OCI-LY7 (cell line): ENCODE measurements at regions not wholly inside any gene's neighbourhood (a gene's known extent, or its start where the extent isn't known, plus 50 kb on each side); places are given as distances from the start of the nearest gene placed in this dataset.

Source experiments
- EZH2phosphoT487 ChIP-seq: fragments of 200-600 bp; sonication (generic); IDR thresholded peaks from 2 replicates; pipeline ENCODE4 v1.6.1; 2018; ENCODE audit warnings: low read depth, borderline replicate concordance, mild to moderate bottlenecking, mixed run types, antibody characterized with exemption, low read length, moderate library complexity, mixed read lengths
- TF ChIP-seq, protein P1 (sequence below): fragments of 200-600 bp; sonication (generic); conservative IDR thresholded peaks from 2 replicates; pipeline ENCODE4 v1.5.1; 2014; ENCODE audit warnings: mild to moderate bottlenecking, antibody characterized with exemption, low read length, moderate library complexity, mixed read lengths

DNA sequence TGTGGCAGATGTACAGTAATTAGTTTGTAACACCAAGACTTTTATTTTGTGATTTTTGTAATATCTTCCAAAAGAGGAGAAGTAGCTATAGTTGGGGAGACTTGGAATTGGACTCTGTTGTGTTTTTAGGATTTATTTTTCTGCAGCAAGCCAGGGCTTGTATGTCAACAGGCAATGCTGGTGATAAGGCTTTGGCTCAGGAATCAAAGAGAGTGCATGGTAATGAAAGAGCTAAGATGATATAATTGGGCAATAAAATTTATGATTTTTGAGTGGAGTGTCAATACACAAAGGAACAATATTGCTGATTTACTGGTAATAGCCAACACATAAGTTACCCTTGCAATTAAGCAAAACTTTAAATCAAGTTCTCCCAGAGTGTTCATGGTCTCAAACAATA is 452.9 kb downstream of the TMEM135 start:
- TF ChIP-seq, protein P1, sequence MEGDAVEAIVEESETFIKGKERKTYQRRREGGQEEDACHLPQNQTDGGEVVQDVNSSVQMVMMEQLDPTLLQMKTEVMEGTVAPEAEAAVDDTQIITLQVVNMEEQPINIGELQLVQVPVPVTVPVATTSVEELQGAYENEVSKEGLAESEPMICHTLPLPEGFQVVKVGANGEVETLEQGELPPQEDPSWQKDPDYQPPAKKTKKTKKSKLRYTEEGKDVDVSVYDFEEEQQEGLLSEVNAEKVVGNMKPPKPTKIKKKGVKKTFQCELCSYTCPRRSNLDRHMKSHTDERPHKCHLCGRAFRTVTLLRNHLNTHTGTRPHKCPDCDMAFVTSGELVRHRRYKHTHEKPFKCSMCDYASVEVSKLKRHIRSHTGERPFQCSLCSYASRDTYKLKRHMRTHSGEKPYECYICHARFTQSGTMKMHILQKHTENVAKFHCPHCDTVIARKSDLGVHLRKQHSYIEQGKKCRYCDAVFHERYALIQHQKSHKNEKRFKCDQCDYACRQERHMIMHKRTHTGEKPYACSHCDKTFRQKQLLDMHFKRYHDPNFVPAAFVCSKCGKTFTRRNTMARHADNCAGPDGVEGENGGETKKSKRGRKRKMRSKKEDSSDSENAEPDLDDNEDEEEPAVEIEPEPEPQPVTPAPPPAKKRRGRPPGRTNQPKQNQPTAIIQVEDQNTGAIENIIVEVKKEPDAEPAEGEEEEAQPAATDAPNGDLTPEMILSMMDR: no peak
- TF ChIP-seq EZH2phosphoT487: no peak
